LHCN-M2 (cell line): ENCODE measurements at regions not wholly inside any gene's neighbourhood (a gene's known extent, or its start where the extent isn't known, plus 50 kb on each side); places are given as distances from the start of the nearest gene placed in this dataset.
"Not testable (repeated sequence)": the region's sequence is repeated elsewhere in the genome, so short reads cannot be mapped to it uniquely, and the experiment has no call there.

Source experiments
- DNase-seq: peaks from one replicate; pipeline ENCODE4 v3.0.0-alpha.2; 2012; ENCODE audit warnings: low read depth

DNA sequence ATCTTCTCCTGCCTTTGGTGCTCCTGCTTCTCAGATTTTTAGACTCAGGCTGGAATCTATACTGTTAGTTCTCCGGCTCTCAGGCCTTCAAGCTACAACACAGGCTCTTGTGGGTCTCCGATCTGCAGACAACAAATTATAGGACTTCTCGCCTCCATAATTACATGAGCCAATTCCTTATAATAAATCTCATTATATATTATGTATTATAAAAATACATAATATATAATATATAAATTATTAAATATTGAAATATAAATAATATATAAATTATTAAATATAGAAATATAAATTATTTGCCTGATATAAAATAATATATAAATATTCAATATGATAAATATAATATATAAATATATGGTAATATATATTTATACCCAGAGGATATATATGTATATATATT lies 1214.0 kb downstream of the ROBO2 start:
- no peak for DNase-seq

DNA sequence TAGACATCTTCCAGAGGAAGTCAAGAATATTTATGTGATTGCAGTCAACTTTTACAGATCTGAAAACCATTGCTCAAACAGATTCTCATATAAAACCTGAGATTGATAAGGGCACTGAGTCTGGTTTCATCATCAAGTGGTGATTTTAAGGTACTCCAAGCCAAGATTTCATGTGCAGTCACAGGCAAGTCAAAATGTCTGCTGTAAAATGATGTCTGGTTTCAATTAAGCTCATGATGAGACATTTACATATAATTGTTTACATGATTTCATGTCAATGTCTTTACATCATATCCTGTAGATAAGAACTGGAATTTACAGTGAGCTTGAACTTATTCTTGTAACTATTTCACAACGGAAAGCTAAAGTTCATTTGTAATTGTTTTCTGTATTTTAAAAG lies 1215.5 kb downstream of the ROBO2 start:
- DNase-seq = no peak

DNA sequence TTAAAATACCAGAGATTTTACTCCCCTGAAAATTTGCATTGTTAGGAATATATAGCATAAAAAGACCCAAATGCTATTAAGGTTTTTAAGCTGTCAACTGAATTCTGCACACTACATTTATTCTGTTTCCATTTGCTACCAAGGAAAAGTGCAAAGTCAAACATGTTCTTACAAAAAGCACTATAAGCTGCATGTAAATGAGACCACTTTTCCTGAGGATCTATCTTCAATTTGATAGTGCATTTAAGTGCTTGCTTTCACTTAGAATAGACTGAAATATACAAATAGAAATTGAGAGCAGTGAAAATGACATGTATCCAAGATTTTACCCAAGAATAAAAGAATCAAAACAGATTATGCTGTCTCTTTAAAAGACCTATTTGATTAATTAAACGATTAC lies 1216.2 kb downstream of the ROBO2 start:
- no peak for DNase-seq

GRCh38 chr3:78257951-78258530 lies 1218.1 kb downstream of the ROBO2 start:
- no peak for DNase-seq

GRCh38 chr3:78258798-78259197 lies 1218.9 kb downstream of the ROBO2 start:
- no peak for DNase-seq

- DNase-seq = no peak
Observed at GRCh38 chr3:78260388-78260787, 1220.5 kb downstream of the ROBO2 start.

DNA sequence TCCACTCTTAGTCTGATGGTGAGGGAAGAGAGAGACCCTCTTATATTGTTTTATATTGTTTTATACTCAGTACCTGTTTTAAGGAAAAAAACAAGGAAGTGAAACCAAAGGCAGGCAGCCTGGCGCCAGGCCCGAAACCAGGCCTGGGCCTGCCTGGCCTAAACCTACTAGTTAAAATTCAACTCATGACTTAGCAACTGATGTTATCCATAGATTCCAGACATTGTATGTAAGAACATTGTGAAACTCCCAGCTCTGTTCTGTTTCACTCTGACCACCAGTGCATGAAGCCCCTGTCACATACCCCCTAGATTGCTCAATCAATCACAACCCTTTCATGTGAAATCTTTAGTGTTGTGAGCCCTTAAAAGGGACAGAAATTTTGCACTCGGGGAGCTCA lies 1226.7 kb downstream of the ROBO2 start:
- not testable (repeated sequence) for DNase-seq

DNA sequence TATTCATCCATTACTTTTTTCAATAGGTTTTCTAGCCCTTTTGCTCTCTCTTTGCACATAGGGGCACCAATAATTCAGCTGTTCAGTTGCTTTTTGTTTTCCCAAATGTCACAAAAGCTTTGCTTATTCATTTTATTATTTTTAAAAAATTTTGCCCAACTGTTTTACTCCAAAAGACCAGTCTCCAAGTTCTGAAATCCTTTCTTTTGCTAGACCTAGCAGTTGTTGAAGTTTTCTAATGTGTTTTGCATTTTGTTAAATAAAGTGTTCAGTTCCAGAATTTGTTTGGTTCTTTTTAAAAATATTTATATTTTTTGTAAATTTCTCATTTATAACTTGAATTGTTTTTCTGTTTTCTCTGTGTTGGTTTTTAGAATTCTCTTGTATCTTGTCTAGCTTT lies 1227.3 kb downstream of the ROBO2 start:
- DNase-seq = no peak

GRCh38 chr3:78268087-78268486 lies 1228.2 kb downstream of the ROBO2 start:
- no peak for DNase-seq

- no peak for DNase-seq
Observed at GRCh38 chr3:78268716-78269668, 1229.1 kb downstream of the ROBO2 start.

- DNase-seq = no peak
Observed at GRCh38 chr3:78273326-78273725, 1233.4 kb downstream of the ROBO2 start.

DNA sequence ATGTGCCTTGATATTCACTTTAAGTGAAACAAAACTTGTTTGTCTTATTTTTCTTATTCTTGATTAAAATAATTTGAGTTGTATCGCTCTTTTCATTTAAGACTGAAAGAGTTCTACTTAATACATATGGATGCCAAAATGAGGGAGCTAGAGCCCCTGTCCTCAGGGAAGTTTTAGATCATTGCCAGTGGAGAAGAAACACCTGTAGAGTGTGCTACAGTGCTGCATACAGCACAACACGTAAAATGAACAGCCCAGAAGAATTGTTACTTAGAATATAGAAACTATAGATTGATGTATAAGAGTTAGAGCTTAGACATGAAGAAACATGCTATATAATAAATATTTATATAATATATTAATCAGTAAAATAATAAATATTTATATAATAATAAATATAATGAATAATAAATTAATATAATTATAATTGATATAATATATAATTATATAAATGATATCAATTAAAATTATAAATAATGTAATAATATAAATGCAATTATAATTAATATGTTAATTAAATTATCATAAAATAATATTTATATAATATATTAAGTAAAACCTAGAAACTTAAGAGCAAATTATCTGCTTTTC lies 1234.7 kb downstream of the ROBO2 start:
- DNase-seq = no peak

DNA sequence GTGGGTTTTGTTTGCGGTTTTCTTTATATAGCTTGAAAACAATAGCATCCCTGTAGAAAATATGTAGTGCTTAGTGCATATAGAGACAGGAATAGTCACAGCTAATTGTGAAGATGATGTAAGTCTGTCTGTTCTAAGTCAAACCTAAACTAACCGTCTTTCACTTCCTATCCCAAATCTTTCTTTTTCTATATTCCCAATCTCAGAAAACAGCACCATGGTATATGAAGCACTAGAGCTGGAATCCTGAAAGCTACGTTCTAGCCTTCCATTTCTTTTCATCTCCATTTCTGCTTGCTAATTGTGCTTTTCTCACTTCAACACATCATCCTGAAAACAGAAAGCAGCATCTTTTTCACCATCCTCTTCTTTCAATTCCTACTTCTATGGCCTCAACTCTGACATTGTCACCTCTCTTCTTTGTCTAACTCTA lies 1235.5 kb downstream of the ROBO2 start:
- DNase-seq = no peak

GRCh38 chr3:78277220-78277619 lies 1237.3 kb downstream of the ROBO2 start:
- no peak for DNase-seq

- DNase-seq = no peak
Observed at GRCh38 chr3:78277801-78278200, 1237.9 kb downstream of the ROBO2 start.

DNA sequence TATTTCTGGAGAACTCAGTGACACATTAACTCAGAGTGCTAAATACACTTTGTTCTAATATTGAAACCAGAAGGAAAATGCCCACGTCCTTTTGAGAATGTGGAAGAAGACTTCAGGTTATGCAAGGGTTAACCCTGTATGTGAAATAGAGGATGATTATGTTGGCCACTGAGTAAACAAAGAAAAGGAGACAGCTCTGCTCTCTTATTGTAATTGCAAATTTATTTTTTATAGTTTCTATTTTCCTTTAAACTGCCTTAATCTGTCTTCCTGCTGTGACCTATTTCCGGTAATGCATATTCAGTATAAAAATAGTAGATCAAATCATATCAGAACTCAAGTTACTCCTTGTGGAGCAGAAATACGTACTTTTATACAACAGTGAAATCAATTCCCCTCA lies 1239.2 kb downstream of the ROBO2 start:
- DNase-seq = no peak

GRCh38 chr3:78281381-78281780 lies 1241.5 kb downstream of the ROBO2 start:
- no peak for DNase-seq

DNA sequence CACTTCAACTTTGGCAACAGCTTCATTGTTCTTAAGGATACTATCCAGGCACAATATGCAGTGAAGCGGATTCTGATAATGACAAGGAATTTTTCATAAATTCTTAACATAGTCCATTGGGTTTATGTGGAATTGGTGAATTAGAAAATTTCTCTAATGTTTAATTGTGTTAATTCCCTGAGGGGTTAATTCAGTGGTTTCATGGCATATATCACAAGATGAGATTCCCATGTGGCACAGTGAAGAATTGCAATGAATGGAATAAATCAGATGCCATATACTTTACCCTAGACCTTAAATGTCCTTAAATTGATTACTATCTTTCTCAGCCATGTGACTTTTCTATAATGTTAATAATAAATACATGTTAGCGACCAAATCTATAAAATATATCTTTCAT lies 1244.1 kb downstream of the ROBO2 start:
- no peak for DNase-seq

DNA sequence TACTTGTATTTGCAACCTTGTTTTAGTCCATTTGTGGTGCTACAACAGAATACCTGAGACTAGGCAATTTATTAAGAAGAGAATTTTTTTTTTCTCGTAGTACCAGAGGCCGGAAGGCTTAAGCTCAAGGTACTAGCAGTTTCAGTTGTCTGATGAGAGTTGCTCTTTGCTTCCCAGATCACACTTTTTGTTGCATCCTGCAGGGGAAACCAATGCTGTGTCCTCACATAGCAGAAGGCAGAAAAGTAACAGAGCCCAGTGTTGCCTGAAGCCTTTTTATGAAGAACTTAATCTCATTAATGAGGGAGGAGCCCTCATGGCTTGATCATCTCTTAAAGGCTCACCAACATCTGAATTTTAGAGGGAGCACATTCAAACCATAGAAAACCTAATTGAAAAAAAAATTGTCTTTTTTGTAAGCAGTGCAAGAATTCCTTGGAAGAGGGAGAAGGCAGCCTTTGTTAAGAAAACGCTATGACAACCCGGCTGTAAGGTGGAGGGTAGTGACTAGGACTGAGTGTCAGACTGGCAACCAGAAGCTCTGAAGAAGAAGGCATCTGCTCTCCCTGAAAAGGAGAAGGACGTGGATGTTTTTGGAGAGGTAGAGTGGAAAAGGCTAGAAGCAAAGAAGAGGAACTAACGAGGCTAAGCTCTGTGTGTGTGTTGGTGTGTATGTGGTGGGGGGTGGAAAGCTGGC lies 1245.3 kb downstream of the ROBO2 start:
- DNase-seq = no peak

DNA sequence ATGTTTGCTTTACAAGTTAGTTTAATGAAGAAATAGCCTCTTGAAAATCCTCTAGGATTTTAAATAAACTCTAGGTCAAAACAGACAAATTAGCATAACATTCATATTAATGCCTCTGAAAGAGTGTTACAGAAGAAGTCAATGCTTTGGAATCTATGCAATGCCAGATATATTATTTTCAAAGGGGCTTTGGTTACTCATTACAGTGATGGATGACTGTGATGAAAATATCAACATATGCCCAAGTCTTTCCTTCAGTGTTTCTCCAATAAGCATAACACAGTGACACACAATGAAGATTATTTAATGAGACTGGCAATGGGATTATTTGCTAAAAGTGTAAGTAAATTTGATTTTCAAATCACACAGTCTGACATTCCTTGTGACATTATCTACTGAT lies 1247.2 kb downstream of the ROBO2 start:
- DNase-seq = no peak

DNA sequence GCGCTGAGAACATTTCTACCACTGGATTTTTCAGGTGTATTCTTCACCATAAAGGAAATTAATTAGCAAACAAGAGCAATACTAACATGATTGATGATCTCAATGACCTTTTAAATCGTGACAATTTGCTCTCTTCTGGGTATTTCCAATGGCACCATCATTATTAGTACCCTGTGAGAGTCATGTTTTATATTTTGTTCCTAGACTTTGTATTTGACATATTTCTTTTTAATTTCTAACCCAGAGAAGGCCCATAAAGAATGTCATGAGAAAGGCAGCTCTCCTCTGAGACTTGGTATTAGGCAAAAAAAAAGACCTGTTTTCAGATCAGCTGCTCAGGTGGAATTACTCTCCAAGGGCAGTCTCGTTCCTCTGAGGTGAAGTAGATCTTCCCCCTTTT lies 1253.4 kb downstream of the ROBO2 start:
- no peak for DNase-seq

DNA sequence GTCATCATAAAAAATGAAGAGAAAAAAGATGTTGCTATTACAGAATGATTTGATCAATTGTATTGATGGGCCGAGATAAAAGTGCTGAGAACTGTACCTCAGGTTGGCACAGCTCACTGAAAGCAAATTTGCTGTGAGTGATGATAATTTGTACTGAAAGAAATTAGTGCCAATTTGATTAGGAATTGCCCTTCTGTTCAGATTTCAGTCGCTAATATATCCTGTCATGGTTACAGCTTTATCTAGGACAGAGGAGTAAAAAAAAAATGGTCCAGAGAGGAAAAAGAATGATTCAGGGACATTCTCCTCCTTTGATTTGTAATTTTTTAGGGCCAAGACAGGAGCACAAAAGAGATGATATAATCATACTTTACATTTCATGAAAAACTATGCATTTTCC lies 1264.2 kb downstream of the ROBO2 start:
- no peak for DNase-seq
